GM23248 (cell line): ENCODE measurements at regions not wholly inside any gene's neighbourhood (a gene's known extent, or its start where the extent isn't known, plus 50 kb on each side); places are given as distances from the start of the nearest gene placed in this dataset.

Experiments
- EZH2 ChIP-seq: fragments of 200-600 bp; sonication (generic); IDR thresholded peaks from 2 replicates; pipeline ENCODE4 v1.6.1; 2018; ENCODE audit warnings: antibody characterized with exemption, mild to moderate bottlenecking; ENCODE audit not compliant: insufficient read depth, poor library complexity, severe bottlenecking
- EZH2phosphoT487 ChIP-seq: fragments of 200-600 bp; sonication (generic); IDR thresholded peaks from 2 replicates; pipeline ENCODE4 v1.6.1; 2018; ENCODE audit warnings: antibody characterized with exemption, moderate library complexity, mild to moderate bottlenecking, low read depth; ENCODE audit not compliant: insufficient read depth

DNA sequence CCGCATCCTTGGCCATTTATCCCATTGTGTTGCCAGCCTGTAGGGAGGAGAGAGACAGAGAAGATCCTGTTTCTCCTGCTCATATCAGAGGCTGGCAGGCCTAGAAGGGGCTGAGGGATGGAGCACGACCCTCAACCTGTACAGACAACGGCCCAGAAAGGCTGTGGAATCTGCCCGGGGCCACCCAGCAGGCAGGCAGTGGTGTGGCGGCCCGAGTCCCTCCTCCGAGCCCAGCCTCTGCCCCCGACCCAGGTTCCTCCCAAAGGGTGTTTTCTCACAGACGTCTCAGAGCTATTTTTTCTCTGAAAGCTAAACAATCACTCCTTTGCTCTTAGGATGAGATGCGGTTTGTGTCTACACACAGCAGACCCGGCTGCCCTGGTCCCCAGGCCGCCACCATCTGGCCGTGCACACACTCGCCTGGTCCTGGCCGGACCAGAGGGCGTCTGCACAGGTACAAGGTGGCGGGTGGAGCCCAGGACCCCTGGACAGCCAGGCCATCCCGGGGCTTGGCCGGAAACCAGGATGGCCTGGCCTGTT is 69.3 kb downstream of the FOXL3 start:
- no peak for TF ChIP-seq EZH2
- no peak for TF ChIP-seq EZH2phosphoT487
